Calu3 (cell line): ENCODE measurements at regions not wholly inside any gene's neighbourhood (a gene's known extent, or its start where the extent isn't known, plus 50 kb on each side); places are given as distances from the start of the nearest gene placed in this dataset.

Experiments
- BruUV-seq: library from RNA; stranded (reverse); fragments of 400-500 nt; replicated peaks from 2 replicates; lab custom pipeline; 2021; lab: Mats Ljungman, UMichigan
- CTCF ChIA-PET: fragments of 300-600 bp; sonication (Branson Sonifier 250); formaldehyde crosslinking; loops from one replicate; lab custom pipeline; 2022; ENCODE audit warnings: antibody characterized with exemption; lab: Charles Lee
- DNase-seq: peaks from one replicate; pipeline ENCODE4 v3.0.0; 2022
- H3K27ac Mint-ChIP-seq: one replicate; pipeline ENCODE4 v1.8.0; 2022; ENCODE audit warnings: mixed read lengths; ENCODE audit not compliant: unreplicated experiment
- H3K27me3 Mint-ChIP-seq: one replicate; pipeline ENCODE4 v1.8.0; 2022; ENCODE audit warnings: mixed read lengths; ENCODE audit not compliant: unreplicated experiment
- H3K36me3 Mint-ChIP-seq: one replicate; pipeline ENCODE4 v1.8.0; 2022; ENCODE audit warnings: mild to moderate bottlenecking, moderate library complexity, mixed read lengths; ENCODE audit not compliant: insufficient read depth, unreplicated experiment
- H3K4me1 Mint-ChIP-seq: one replicate; pipeline ENCODE4 v1.8.0; 2022; ENCODE audit warnings: mild to moderate bottlenecking, low read depth, mixed read lengths; ENCODE audit not compliant: unreplicated experiment
- H3K4me3 Mint-ChIP-seq: one replicate; pipeline ENCODE4 v1.8.0; 2022; ENCODE audit warnings: mild to moderate bottlenecking, low read depth, moderate library complexity, mixed read lengths; ENCODE audit not compliant: unreplicated experiment
- H3K9me3 Mint-ChIP-seq: one replicate; pipeline ENCODE4 v1.8.0; 2022; ENCODE audit warnings: low read depth, mixed read lengths; ENCODE audit not compliant: unreplicated experiment
- CTCF ChIP-seq: fragments of 200-600 bp; IDR thresholded peaks from one replicate; pipeline ENCODE4 v1.8.0; 2022; ENCODE audit warnings: antibody characterized with exemption; ENCODE audit not compliant: unreplicated experiment
- intact Hi-C: fragments of 100-400 bp; cut with micrococcal nuclease; formaldehyde crosslinking; loops from one replicate; pipeline ENCODE4 v1.10.0; 2022; ENCODE audit not compliant: unreplicated experiment

- no peaks in the 10 kb centered on the region for H3K36me3 Mint-ChIP-seq
- BruUV-seq: no TSS peak
- intact Hi-C loops: loop anchor here (1.0 to 10.0 kb wide), 4 partner anchors 80 to 211 kb away; no protein-coding TSS in a partner anchor
- H3K27ac Mint-ChIP-seq: no peak overlapping the region
- H3K9me3 Mint-ChIP-seq: no peaks in the 10 kb centered on the region
- no peak overlapping the region for H3K4me3 Mint-ChIP-seq
- CTCF ChIA-PET: interaction anchor here (2.2 kb wide), 1 partner anchor 79 kb away, joined by 8 read pairs; no protein-coding TSS in a partner anchor
- DNase-seq: no peak
- H3K27me3 Mint-ChIP-seq: peaks cover 83% of the 10 kb centered on the region
- TF ChIP-seq CTCF: no peak
- peaks cover 13% of the 10 kb centered on the region for H3K4me1 Mint-ChIP-seq
Observed at GRCh38 chr5:73295921-73296320, 122.9 kb downstream of the TMEM174 start.

GRCh38 chr5:73295447-73295846 is 122.5 kb downstream of the TMEM174 start:
- intact Hi-C loops: loop anchor here (1.0 to 10.0 kb wide), 4 partner anchors 79 to 211 kb away; no protein-coding TSS in a partner anchor
- no peak for DNase-seq
- no peak for TF ChIP-seq CTCF
- H3K4me3 Mint-ChIP-seq: no peak overlapping the region
- peaks cover 83% of the 10 kb centered on the region for H3K27me3 Mint-ChIP-seq
- peaks cover 13% of the 10 kb centered on the region for H3K4me1 Mint-ChIP-seq
- H3K27ac Mint-ChIP-seq: no peak overlapping the region
- BruUV-seq: no TSS peak
- CTCF ChIA-PET: interaction anchor here (0.9 to 2.2 kb wide), 2 partner anchors 79 to 94 kb away, joined by 3 to 8 read pairs; no protein-coding TSS in a partner anchor
- H3K9me3 Mint-ChIP-seq: no peaks in the 10 kb centered on the region
- no peaks in the 10 kb centered on the region for H3K36me3 Mint-ChIP-seq

GRCh38 chr5:73292816-73293459 is 119.9 kb downstream of the TMEM174 start:
- Mint-ChIP-seq H3K9me3 (no peaks in the 10 kb centered on the region), H3K27ac (no peak overlapping the region), H3K27me3 (peaks cover 79% of the 10 kb centered on the region), H3K4me1 (peaks cover 13% of the 10 kb centered on the region), H3K4me3 (no peak overlapping the region), H3K36me3 (no peaks in the 10 kb centered on the region)
- CTCF ChIA-PET: no interaction called here
- no TSS peak for BruUV-seq
- no peak for TF ChIP-seq CTCF
- DNase-seq: no peak
- intact Hi-C loops: loop anchor here (10.0 kb wide), 2 partner anchors 178 to 208 kb away; no protein-coding TSS in a partner anchor

- no peak for DNase-seq
- no peaks in the 10 kb centered on the region for H3K36me3 Mint-ChIP-seq
- H3K4me1 Mint-ChIP-seq: peaks cover 8% of the 10 kb centered on the region
- peaks cover 2% of the 10 kb centered on the region for H3K9me3 Mint-ChIP-seq
- intact Hi-C loops: loop anchor here (10.0 kb wide), 2 partner anchors 177 to 207 kb away; no protein-coding TSS in a partner anchor
- no peak overlapping the region for H3K4me3 Mint-ChIP-seq
- H3K27ac Mint-ChIP-seq: no peak overlapping the region
- CTCF ChIA-PET: no interaction called here
- H3K27me3 Mint-ChIP-seq: peaks cover 68% of the 10 kb centered on the region
- TF ChIP-seq CTCF: no peak
- BruUV-seq: no TSS peak
Observed at GRCh38 chr5:73291873-73292272, 118.9 kb downstream of the TMEM174 start.
